ENCODE measurements at regions not wholly inside any gene's neighbourhood (a gene's known extent, or its start where the extent isn't known, plus 50 kb on each side); places are given as distances from the start of the nearest gene placed in this dataset.

DNA sequence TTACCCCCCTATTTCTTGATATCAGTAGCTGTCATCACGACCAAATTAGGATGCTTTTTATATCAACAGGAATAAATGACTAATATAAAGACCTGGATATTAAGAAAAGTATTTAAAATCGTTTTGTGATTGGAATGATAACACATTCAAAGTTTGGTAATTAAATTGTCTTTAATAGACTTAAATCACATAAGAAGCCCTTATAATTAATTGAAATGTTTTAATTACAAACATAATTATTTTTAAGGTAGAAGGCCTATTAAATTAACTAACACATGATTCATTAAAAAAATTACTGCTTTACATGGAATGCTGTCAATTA is 412.4 kb downstream of the FUT8 start:
- Histone ChIP-seq H3K4me3 (no peak overlapping the region), H3K36me3 (no peaks in the 10 kb centered on the region), H3K27me3 (no peaks in the 10 kb centered on the region), H3K4me1 (no peaks in the 10 kb centered on the region), H3K9me3 (no peaks in the 10 kb centered on the region), H3K27ac (no peak overlapping the region)
- TF ChIP-seq, protein P1, sequence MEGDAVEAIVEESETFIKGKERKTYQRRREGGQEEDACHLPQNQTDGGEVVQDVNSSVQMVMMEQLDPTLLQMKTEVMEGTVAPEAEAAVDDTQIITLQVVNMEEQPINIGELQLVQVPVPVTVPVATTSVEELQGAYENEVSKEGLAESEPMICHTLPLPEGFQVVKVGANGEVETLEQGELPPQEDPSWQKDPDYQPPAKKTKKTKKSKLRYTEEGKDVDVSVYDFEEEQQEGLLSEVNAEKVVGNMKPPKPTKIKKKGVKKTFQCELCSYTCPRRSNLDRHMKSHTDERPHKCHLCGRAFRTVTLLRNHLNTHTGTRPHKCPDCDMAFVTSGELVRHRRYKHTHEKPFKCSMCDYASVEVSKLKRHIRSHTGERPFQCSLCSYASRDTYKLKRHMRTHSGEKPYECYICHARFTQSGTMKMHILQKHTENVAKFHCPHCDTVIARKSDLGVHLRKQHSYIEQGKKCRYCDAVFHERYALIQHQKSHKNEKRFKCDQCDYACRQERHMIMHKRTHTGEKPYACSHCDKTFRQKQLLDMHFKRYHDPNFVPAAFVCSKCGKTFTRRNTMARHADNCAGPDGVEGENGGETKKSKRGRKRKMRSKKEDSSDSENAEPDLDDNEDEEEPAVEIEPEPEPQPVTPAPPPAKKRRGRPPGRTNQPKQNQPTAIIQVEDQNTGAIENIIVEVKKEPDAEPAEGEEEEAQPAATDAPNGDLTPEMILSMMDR (IDR thresholded peaks at IDR 0.05), result no peak
- TF ChIP-seq POLR2AphosphoS5 (IDR thresholded peaks at IDR 0.05) (no peak), EP300 (IDR thresholded peaks at IDR 0.05) (no peak), POLR2A (IDR thresholded peaks at IDR 0.05) (no peak)
- WGBS, 2 donors, result 9 to 11% methylated on average over 2 of the region's 2 CpGs
- DNase-seq, result no peak
- ATAC-seq (ENCODE audit: low FRiP score in 2 of 2), result no peak

DNA sequence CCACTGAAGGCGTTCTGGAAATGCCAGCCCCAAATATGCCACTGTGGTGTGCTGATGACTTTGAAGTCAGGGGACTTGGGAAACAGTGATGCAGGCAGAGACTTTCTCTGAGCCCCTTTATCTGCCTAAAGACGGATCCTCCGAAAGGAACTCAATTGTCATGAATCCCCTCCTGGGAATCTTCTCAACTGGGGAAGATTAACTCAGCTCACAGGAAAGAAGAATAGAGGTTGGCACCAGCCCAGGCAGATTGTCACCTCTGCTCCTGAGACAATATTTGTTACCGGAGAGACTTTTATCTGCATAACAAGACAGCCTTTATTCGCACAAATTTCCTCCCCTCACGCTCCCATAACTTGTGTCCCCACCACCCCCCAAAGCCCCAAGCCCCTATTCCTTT is 414.4 kb downstream of the FUT8 start:
- WGBS, 2 donors, result 69 to 71% methylated on average over 6 of the region's 6 CpGs
- no peak overlapping the region for H3K27ac ChIP-seq
- no peaks in the 10 kb centered on the region for H3K4me1 ChIP-seq
- H3K9me3 ChIP-seq, result no peaks in the 10 kb centered on the region
- no peaks in the 10 kb centered on the region for H3K27me3 ChIP-seq
- H3K4me3 ChIP-seq, result no peak overlapping the region
- no peaks in the 10 kb centered on the region for H3K36me3 ChIP-seq
- ATAC-seq (ENCODE audit: low FRiP score in 2 of 2) (no peak), DNase-seq (no peak)
- TF ChIP-seq POLR2AphosphoS5 (IDR thresholded peaks at IDR 0.05), result no peak
- TF ChIP-seq POLR2A (IDR thresholded peaks at IDR 0.05), result no peak
- TF ChIP-seq, protein P1 (IDR thresholded peaks at IDR 0.05), result no peak
- no peak for TF ChIP-seq EP300 (IDR thresholded peaks at IDR 0.05)

DNA sequence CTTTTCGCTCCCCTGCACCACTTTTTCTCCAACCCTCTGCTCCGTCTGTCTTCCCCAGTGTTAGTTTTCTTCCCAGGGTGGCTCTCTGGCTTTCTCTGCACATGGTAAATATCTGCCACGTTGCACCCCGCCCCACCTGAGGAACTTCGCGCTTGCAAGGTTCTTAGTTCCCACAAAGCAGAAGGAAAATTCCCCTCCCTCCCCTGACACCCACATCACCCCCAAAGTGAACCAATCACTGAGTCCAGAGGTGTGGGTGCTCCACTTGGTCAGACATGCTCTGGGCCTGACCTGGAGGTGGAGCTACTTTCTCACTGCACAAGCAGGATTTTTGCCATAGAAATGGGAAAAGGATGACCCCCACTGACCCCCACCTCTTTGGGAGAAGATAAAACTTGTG is 415.0 kb downstream of the FUT8 start:
- Histone ChIP-seq H3K4me3 (no peak overlapping the region), H3K36me3 (no peaks in the 10 kb centered on the region), H3K4me1 (no peaks in the 10 kb centered on the region), H3K27ac (no peak overlapping the region), H3K27me3 (no peaks in the 10 kb centered on the region), H3K9me3 (no peaks in the 10 kb centered on the region)
- 80 to 83% methylated on average over 6 of the region's 6 CpGs for WGBS, 2 donors
- TF ChIP-seq POLR2A (IDR thresholded peaks at IDR 0.05), result no peak
- TF ChIP-seq POLR2AphosphoS5 (IDR thresholded peaks at IDR 0.05), result no peak
- TF ChIP-seq EP300 (IDR thresholded peaks at IDR 0.05), result no peak
- TF ChIP-seq, protein P1 (IDR thresholded peaks at IDR 0.05), result no peak
- no peak for ATAC-seq (ENCODE audit: low FRiP score in 2 of 2)
- no peak for DNase-seq

DNA sequence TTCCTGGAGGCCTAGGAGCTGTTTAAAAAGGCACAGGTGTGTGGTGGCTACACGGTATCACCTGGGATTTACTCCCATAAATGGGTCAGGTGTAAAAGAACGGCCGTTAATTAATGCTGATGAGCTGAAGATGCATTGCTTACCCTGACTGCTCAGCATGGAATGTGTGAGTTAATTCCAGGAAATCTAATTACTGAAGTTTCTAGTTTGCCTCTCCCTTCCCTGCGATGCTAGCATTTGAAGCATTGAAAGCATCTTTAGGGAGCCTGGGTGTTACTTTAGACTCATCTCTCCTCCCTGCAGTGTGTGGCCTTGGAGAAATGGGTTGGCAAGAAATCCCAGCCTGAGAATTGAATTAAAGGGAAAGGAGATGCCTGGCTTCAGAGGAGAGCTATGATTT is 415.9 kb downstream of the FUT8 start:
- H3K36me3 ChIP-seq, result no peaks in the 10 kb centered on the region
- H3K27me3 ChIP-seq, result no peaks in the 10 kb centered on the region
- ATAC-seq (ENCODE audit: low FRiP score in 2 of 2) (no peak), DNase-seq (no peak)
- no peaks in the 10 kb centered on the region for H3K4me1 ChIP-seq
- H3K27ac ChIP-seq, result no peak overlapping the region
- no peak overlapping the region for H3K4me3 ChIP-seq
- 69 to 71% methylated on average over 4 of the region's 4 CpGs for WGBS, 2 donors
- no peak for TF ChIP-seq POLR2A (IDR thresholded peaks at IDR 0.05)
- no peak for TF ChIP-seq POLR2AphosphoS5 (IDR thresholded peaks at IDR 0.05)
- TF ChIP-seq, protein P1 (IDR thresholded peaks at IDR 0.05), result no peak
- no peak for TF ChIP-seq EP300 (IDR thresholded peaks at IDR 0.05)
- H3K9me3 ChIP-seq, result no peaks in the 10 kb centered on the region

DNA sequence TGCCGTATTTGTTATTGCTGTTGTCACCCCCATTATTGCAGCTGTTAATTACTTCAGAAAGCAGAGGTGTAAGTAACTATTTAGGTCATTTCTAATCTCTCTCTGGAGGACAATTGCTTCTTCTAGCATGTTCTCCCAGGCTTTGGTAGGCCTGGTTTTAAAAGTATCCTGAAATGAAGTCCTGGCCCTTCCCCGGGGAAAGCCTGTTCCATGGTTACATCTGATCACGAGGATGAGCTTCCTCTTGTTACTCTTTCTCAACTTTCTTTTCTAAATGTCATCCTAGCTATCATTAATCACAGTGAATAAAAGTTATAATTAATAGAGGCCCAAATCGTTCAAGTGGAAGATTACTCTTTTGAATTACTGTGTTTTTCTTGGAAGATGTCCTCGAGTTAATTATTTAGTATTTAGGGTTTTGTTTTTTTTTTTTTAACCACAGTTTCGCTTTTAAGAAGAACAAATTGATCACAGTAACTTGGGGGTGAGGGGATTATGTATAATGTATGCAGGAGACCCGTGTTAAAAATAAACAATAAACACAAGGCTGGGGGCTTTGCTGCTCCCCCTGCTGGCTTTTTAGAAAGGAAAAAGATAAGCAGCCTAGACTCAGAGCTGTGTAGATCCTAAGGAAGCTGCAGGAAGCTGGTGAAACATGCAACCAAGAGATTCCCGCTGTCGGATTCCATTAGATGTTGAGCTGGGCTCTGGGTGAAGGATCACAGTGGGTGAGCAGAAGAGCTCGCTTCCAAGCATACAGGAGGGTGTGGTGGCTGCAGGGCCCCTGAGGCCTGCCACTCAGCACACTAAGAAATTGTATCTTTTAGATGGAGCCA is 420.1 kb downstream of the FUT8 start:
- no peaks in the 10 kb centered on the region for H3K9me3 ChIP-seq
- no peak overlapping the region for H3K27ac ChIP-seq
- TF ChIP-seq, protein P1 (IDR thresholded peaks at IDR 0.05), result no peak
- TF ChIP-seq EP300 (IDR thresholded peaks at IDR 0.05) (no peak), POLR2AphosphoS5 (IDR thresholded peaks at IDR 0.05) (no peak), POLR2A (IDR thresholded peaks at IDR 0.05) (no peak)
- WGBS, 2 donors, result 54 to 56% methylated on average over 10 of the region's 10 CpGs
- ATAC-seq (ENCODE audit: low FRiP score in 2 of 2) (no peak), DNase-seq (no peak)
- H3K27me3 ChIP-seq, result no peaks in the 10 kb centered on the region
- H3K36me3 ChIP-seq, result no peaks in the 10 kb centered on the region
- H3K4me1 ChIP-seq, result no peaks in the 10 kb centered on the region
- H3K4me3 ChIP-seq, result no peak overlapping the region
